ENCODE measurements at regions not wholly inside any gene's neighbourhood (a gene's known extent, or its start where the extent isn't known, plus 50 kb on each side); places are given as distances from the start of the nearest gene placed in this dataset.
"Not testable (repeated sequence)": the region's sequence is repeated elsewhere in the genome, so short reads cannot be mapped to it uniquely, and the experiment has no call there.

- Mint-ChIP-seq H3K27ac (no peak overlapping the region), H3K27me3 (no peaks in the 10 kb centered on the region), H3K36me3 (ENCODE audit: low read depth) (no peaks in the 10 kb centered on the region), H3K4me1 (no peaks in the 10 kb centered on the region), H3K4me3 (no peak overlapping the region)
- ATAC-seq (no peak), DNase-seq (no peak)
- H3K9me3 ChIP-seq (ENCODE audit: control insufficient read depth, low read length, poor library complexity, severe bottlenecking), result no peaks in the 10 kb centered on the region
Measured at GRCh38 chr6:21342501-21342900, 251.1 kb upstream of the SOX4 start.

- ATAC-seq; H3K27ac Mint-ChIP-seq; H3K9me3 ChIP-seq (ENCODE audit: control insufficient read depth, low read length, poor library complexity, severe bottlenecking); H3K4me1 Mint-ChIP-seq; H3K4me3 Mint-ChIP-seq; H3K27me3 Mint-ChIP-seq; H3K36me3 Mint-ChIP-seq (ENCODE audit: low read depth); DNase-seq: not testable (repeated sequence)
Measured at GRCh38 chr6:21345704-21346103, 247.8 kb upstream of the SOX4 start.

- DNase-seq (no peak), ATAC-seq (no peak)
- no peak overlapping the region for H3K4me3 Mint-ChIP-seq
- no peaks in the 10 kb centered on the region for H3K9me3 ChIP-seq (ENCODE audit: control insufficient read depth, low read length, poor library complexity, severe bottlenecking)
- no peaks in the 10 kb centered on the region for H3K4me1 Mint-ChIP-seq
- no peak overlapping the region for H3K27ac Mint-ChIP-seq
- H3K36me3 Mint-ChIP-seq (ENCODE audit: low read depth), result no peaks in the 10 kb centered on the region
- H3K27me3 Mint-ChIP-seq, result peaks cover 5% of the 10 kb centered on the region
Measured at GRCh38 chr6:21348146-21348503, 245.4 kb upstream of the SOX4 start.

- no peak overlapping the region for H3K4me3 Mint-ChIP-seq
- ATAC-seq (no peak), DNase-seq (no peak)
- no peaks in the 10 kb centered on the region for H3K36me3 Mint-ChIP-seq (ENCODE audit: low read depth)
- H3K27me3 Mint-ChIP-seq, result peaks cover 5% of the 10 kb centered on the region
- H3K9me3 ChIP-seq (ENCODE audit: control insufficient read depth, low read length, poor library complexity, severe bottlenecking), result no peaks in the 10 kb centered on the region
- H3K27ac Mint-ChIP-seq, result no peak overlapping the region
- H3K4me1 Mint-ChIP-seq, result no peaks in the 10 kb centered on the region
Measured at GRCh38 chr6:21348504-21349195, 244.9 kb upstream of the SOX4 start.

GRCh38 chr6:21349834-21350233, 243.7 kb upstream of the SOX4 start:
- ATAC-seq (no peak), DNase-seq (no peak)
- H3K4me1 Mint-ChIP-seq, result no peaks in the 10 kb centered on the region
- no peaks in the 10 kb centered on the region for H3K36me3 Mint-ChIP-seq (ENCODE audit: low read depth)
- H3K27me3 Mint-ChIP-seq, result peaks cover 5% of the 10 kb centered on the region
- no peak overlapping the region for H3K27ac Mint-ChIP-seq
- no peak overlapping the region for H3K4me3 Mint-ChIP-seq
- no peaks in the 10 kb centered on the region for H3K9me3 ChIP-seq (ENCODE audit: control insufficient read depth, low read length, poor library complexity, severe bottlenecking)

DNA sequence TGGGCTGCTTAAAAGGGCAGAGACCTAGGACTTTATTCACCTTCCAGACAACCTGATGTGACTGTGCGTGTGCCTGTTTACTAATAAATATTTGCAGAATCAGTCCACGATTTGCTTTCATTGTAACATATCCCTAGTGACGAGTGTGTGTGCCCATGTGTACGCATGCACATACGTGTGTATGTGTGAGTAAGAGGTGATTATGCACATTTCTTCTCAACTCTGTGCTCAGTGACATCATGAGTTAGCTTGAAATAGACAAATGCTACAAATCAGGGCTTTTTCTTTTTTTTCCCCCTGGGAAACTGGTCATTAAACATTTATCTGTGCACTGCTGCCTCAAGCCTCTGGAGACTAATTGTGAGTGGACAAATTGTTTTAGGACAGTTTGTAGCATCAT, 242.6 kb upstream of the SOX4 start:
- H3K27me3 Mint-ChIP-seq, result peaks cover 5% of the 10 kb centered on the region
- no peak overlapping the region for H3K4me3 Mint-ChIP-seq
- no peaks in the 10 kb centered on the region for H3K9me3 ChIP-seq (ENCODE audit: control insufficient read depth, low read length, poor library complexity, severe bottlenecking)
- ATAC-seq (no peak), DNase-seq (no peak)
- H3K27ac Mint-ChIP-seq, result no peak overlapping the region
- peaks cover 2% of the 10 kb centered on the region for H3K4me1 Mint-ChIP-seq
- no peaks in the 10 kb centered on the region for H3K36me3 Mint-ChIP-seq (ENCODE audit: low read depth)

- no peak for ATAC-seq
- Mint-ChIP-seq H3K36me3 (ENCODE audit: low read depth) (no peaks in the 10 kb centered on the region), H3K4me3 (no peak overlapping the region), H3K27me3 (peaks cover 5% of the 10 kb centered on the region), H3K27ac (no peak overlapping the region), H3K4me1 (peaks cover 2% of the 10 kb centered on the region)
- H3K9me3 ChIP-seq (ENCODE audit: control insufficient read depth, low read length, poor library complexity, severe bottlenecking), result no peaks in the 10 kb centered on the region
- DNase-seq, result no peak
Measured at GRCh38 chr6:21352131-21352530, 241.4 kb upstream of the SOX4 start.

- DNase-seq (no peak), ATAC-seq (no peak)
- H3K9me3 ChIP-seq (ENCODE audit: control insufficient read depth, low read length, poor library complexity, severe bottlenecking), result no peaks in the 10 kb centered on the region
- H3K4me1 Mint-ChIP-seq, result peaks cover 2% of the 10 kb centered on the region
- no peaks in the 10 kb centered on the region for H3K36me3 Mint-ChIP-seq (ENCODE audit: low read depth)
- no peak overlapping the region for H3K4me3 Mint-ChIP-seq
- no peaks in the 10 kb centered on the region for H3K27me3 Mint-ChIP-seq
- no peak overlapping the region for H3K27ac Mint-ChIP-seq
Measured at GRCh38 chr6:21354805-21355238, 238.7 kb upstream of the SOX4 start.

- ATAC-seq (no peak), DNase-seq (no peak)
- no peaks in the 10 kb centered on the region for H3K9me3 ChIP-seq (ENCODE audit: control insufficient read depth, low read length, poor library complexity, severe bottlenecking)
- H3K27ac Mint-ChIP-seq, result no peak overlapping the region
- no peaks in the 10 kb centered on the region for H3K27me3 Mint-ChIP-seq
- H3K36me3 Mint-ChIP-seq (ENCODE audit: low read depth), result no peaks in the 10 kb centered on the region
- no peak overlapping the region for H3K4me3 Mint-ChIP-seq
- peaks cover 2% of the 10 kb centered on the region for H3K4me1 Mint-ChIP-seq
Measured at GRCh38 chr6:21355638-21356037, 237.9 kb upstream of the SOX4 start.

GRCh38 chr6:21357262-21357661, 236.3 kb upstream of the SOX4 start:
- H3K4me3 Mint-ChIP-seq, result no peak overlapping the region
- no peak for ATAC-seq
- no peak for DNase-seq
- no peaks in the 10 kb centered on the region for H3K9me3 ChIP-seq (ENCODE audit: control insufficient read depth, low read length, poor library complexity, severe bottlenecking)
- no peaks in the 10 kb centered on the region for H3K36me3 Mint-ChIP-seq (ENCODE audit: low read depth)
- no peaks in the 10 kb centered on the region for H3K27me3 Mint-ChIP-seq
- H3K27ac Mint-ChIP-seq, result no peak overlapping the region
- H3K4me1 Mint-ChIP-seq, result peaks cover 2% of the 10 kb centered on the region

GRCh38 chr6:21359926-21360325, 233.6 kb upstream of the SOX4 start:
- DNase-seq (no peak), ATAC-seq (no peak)
- no peak overlapping the region for H3K4me3 Mint-ChIP-seq
- H3K27me3 Mint-ChIP-seq, result no peaks in the 10 kb centered on the region
- no peak overlapping the region for H3K27ac Mint-ChIP-seq
- no peaks in the 10 kb centered on the region for H3K9me3 ChIP-seq (ENCODE audit: control insufficient read depth, low read length, poor library complexity, severe bottlenecking)
- H3K36me3 Mint-ChIP-seq (ENCODE audit: low read depth), result no peaks in the 10 kb centered on the region
- H3K4me1 Mint-ChIP-seq, result peaks cover 2% of the 10 kb centered on the region

- Mint-ChIP-seq H3K27ac (no peak overlapping the region), H3K36me3 (ENCODE audit: low read depth) (no peaks in the 10 kb centered on the region), H3K4me3 (no peak overlapping the region), H3K27me3 (no peaks in the 10 kb centered on the region), H3K4me1 (no peaks in the 10 kb centered on the region)
- ATAC-seq, result no peak
- no peak for DNase-seq
- H3K9me3 ChIP-seq (ENCODE audit: control insufficient read depth, low read length, poor library complexity, severe bottlenecking), result no peaks in the 10 kb centered on the region
Measured at GRCh38 chr6:21360336-21360735, 233.2 kb upstream of the SOX4 start.

DNA sequence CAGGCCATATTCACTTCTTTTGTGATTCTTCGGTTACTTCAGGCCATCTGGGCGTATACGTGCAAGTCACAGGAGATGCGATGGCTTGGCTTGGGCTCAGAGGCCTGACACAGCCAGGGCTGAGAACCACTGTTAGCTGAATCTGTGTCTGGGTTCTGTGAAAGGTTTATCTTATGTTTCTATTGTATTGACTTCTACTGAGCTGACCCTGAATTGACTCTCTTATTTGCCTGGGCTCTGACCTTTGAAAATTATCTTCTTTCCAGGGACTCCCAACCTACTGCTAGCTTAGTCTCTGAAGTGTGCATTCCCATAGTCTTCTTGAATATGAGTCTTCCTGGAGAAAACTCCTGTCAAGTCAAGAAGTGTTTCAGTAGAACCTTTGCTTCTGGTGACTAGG, 226.4 kb upstream of the SOX4 start:
- Mint-ChIP-seq H3K4me3 (no peak overlapping the region), H3K4me1 (no peaks in the 10 kb centered on the region), H3K27me3 (peaks cover 22% of the 10 kb centered on the region), H3K36me3 (ENCODE audit: low read depth) (no peaks in the 10 kb centered on the region), H3K27ac (no peak overlapping the region)
- ATAC-seq (no peak), DNase-seq (no peak)
- no peaks in the 10 kb centered on the region for H3K9me3 ChIP-seq (ENCODE audit: control insufficient read depth, low read length, poor library complexity, severe bottlenecking)

DNA sequence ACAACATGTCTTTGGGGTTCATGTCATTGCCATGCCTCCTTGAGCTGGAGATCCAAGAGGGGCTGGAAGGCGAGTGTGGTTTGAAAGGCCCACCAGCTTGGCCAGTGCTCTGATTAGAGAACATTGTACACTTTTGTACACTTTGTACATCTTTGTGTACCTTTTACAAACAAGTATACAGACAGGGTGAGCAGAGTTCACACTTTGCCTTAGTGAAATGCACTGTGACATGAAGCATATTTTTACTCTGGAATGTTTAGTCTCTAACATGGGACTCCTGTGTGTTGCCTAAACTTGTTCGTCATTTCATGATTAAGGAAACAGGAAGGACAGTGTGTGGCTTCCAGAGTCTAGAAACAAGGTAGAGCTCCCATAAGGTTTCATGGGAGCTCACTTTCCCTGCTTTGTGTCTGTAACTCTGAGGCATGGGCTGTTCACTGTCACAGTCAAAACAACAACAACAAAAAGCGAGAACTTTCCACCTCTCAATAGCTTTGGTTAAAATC, 225.8 kb upstream of the SOX4 start:
- no peaks in the 10 kb centered on the region for H3K4me1 Mint-ChIP-seq
- no peak for ATAC-seq
- no peaks in the 10 kb centered on the region for H3K9me3 ChIP-seq (ENCODE audit: control insufficient read depth, low read length, poor library complexity, severe bottlenecking)
- H3K27ac Mint-ChIP-seq, result no peak overlapping the region
- peaks cover 22% of the 10 kb centered on the region for H3K27me3 Mint-ChIP-seq
- H3K4me3 Mint-ChIP-seq, result no peak overlapping the region
- H3K36me3 Mint-ChIP-seq (ENCODE audit: low read depth), result no peaks in the 10 kb centered on the region
- no peak for DNase-seq
